Liver (tissue), 3 donors: ENCODE measurements at regions not wholly inside any gene's neighbourhood (a gene's known extent, or its start where the extent isn't known, plus 50 kb on each side); places are given as distances from the start of the nearest gene placed in this dataset.

Experiments
- ATF3 ChIP-seq: IDR thresholded peaks from 2 replicates; pipeline ENCODE4 v1.6.1; 2016; ENCODE audit warnings: antibody characterized with exemption
- CTCF ChIP-seq: fragments of 150-350 bp; IDR thresholded peaks from 2 replicates; pipeline ENCODE4 v1.5.1; 2017; ENCODE audit warnings: improper control_type of control experiment, low read depth, low read length; ENCODE audit not compliant: missing input control
- GABPA ChIP-seq, 2 donors: IDR thresholded peaks in 1 of 2; conservative IDR thresholded peaks in 1 of 2; 2 replicates each; pipeline ENCODE4 v1.6.1; 2016; ENCODE audit warnings: antibody characterized with exemption in 2 of 2, mild to moderate bottlenecking in 1 of 2, moderate library complexity in 1 of 2
- HNF4A ChIP-seq, 2 donors: conservative IDR thresholded peaks; 2 replicates each; pipeline ENCODE4 v1.6.1; 2016; ENCODE audit warnings: antibody characterized with exemption in 2 of 2, mild to moderate bottlenecking in 2 of 2
- JUND ChIP-seq, 2 donors: IDR thresholded peaks; 2 replicates each; pipeline ENCODE4 v1.6.1; 2016; ENCODE audit warnings: antibody characterized with exemption in 2 of 2
- MAX ChIP-seq: IDR thresholded peaks from 2 replicates; pipeline ENCODE4 v1.6.1; 2016; ENCODE audit warnings: antibody characterized with exemption
- NR2F2 ChIP-seq: IDR thresholded peaks from 2 replicates; pipeline ENCODE4 v1.6.1; 2016; ENCODE audit warnings: antibody characterized with exemption
- RAD21 ChIP-seq, 2 donors: IDR thresholded peaks; 2 replicates each; pipeline ENCODE4 v1.6.1; 2016; ENCODE audit warnings: antibody characterized with exemption in 2 of 2, mild to moderate bottlenecking in 2 of 2
- REST ChIP-seq: IDR thresholded peaks from 2 replicates; pipeline ENCODE4 v1.6.1; 2016; ENCODE audit warnings: antibody characterized with exemption, mild to moderate bottlenecking
- SP1 ChIP-seq: IDR thresholded peaks from 2 replicates; pipeline ENCODE4 v1.6.1; 2018; ENCODE audit warnings: antibody characterized with exemption, mild to moderate bottlenecking
- TAF1 ChIP-seq: conservative IDR thresholded peaks from 2 replicates; pipeline ENCODE4 v1.6.1; 2016; ENCODE audit warnings: antibody characterized with exemption, mild to moderate bottlenecking
- YY1 ChIP-seq: IDR thresholded peaks from 2 replicates; pipeline ENCODE4 v1.6.1; 2016; ENCODE audit warnings: antibody characterized with exemption, mild to moderate bottlenecking
- ZBTB33 ChIP-seq: IDR thresholded peaks from 2 replicates; pipeline ENCODE4 v1.6.1; 2016; ENCODE audit warnings: antibody characterized with exemption
- donor health status: healthy.
- donor health status: healthy.

- no peak for TF ChIP-seq CTCF
- no peak for TF ChIP-seq ATF3
- no peak for TF ChIP-seq REST
- TF ChIP-seq JUND (IDR thresholded peaks at IDR 0.05) = no peak
- no peak for TF ChIP-seq GABPA (IDR thresholded peaks at IDR 0.05 in 1 of 2, conservative IDR thresholded peaks at IDR 0.05 in 1 of 2)
- TF ChIP-seq TAF1 = no peak
- no peak for TF ChIP-seq RAD21 (IDR thresholded peaks at IDR 0.05)
- TF ChIP-seq YY1 = no peak
- TF ChIP-seq MAX = no peak
- TF ChIP-seq HNF4A (conservative IDR thresholded peaks at IDR 0.05) = no peak
- TF ChIP-seq SP1 = no peak
- TF ChIP-seq ZBTB33 = no peak
- TF ChIP-seq NR2F2 = no peak
Measured at GRCh38 chr1:190809312-190809711, 331.6 kb upstream of the BRINP3 start.
